ENCODE measurements at regions not wholly inside any gene's neighbourhood (a gene's known extent, or its start where the extent isn't known, plus 50 kb on each side); places are given as distances from the start of the nearest gene placed in this dataset.
"Not testable (repeated sequence)": the region's sequence is repeated elsewhere in the genome, so short reads cannot be mapped to it uniquely, and the experiment has no call there.

DNA sequence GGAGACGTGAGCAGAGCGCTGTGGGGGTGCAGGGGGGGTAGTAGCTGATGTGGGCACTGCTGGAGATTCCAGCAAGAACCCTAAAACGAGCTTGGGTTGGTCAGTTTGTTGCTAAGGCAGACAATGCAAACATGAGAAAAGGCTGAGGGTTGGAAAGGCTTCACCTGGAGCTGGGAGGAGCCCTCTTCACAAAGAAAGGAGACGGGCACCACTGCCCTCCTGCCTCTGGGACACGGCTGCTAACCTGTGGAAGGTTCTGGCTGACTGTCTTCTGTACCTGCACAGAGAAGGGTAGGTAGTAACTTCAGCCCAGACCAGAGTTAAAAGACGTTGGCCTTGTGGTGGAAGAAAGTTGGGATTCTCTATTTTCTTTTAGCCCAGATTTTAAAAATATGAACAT lies 108.7 kb downstream of the SUCLA2 start:
- DNase-seq, result no peak

DNA sequence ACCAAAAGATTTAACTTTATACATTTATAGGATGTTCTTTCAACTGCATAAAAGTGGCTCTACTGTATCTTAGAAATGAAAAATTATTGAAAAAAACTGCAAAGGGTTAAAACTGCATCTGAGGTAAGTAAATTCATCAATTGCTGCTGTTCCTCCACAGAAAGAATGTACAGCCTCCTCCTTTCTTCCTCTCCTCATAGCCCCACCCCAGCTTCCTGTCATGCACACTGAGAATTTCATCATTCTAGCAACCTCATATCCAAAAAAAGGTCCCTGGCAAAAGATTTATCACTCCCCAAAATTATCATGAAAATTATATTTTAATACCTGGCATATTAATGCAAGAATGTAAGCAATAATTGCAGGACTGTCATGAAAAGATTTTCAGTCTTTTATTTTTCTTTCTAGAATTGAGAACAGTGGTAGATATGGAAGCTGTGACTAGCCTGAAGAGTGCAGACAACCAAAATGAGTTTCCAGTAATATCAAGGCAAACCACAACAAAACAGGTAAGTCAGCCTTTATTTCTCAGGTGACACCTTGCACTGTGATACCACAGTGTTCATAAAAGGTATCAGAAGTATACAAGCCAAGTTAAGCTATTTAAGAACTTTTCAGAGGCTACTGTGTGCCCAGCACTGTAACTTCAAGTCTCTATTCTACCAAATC lies 110.8 kb downstream of the SUCLA2 start:
- DNase-seq, result no peak

DNA sequence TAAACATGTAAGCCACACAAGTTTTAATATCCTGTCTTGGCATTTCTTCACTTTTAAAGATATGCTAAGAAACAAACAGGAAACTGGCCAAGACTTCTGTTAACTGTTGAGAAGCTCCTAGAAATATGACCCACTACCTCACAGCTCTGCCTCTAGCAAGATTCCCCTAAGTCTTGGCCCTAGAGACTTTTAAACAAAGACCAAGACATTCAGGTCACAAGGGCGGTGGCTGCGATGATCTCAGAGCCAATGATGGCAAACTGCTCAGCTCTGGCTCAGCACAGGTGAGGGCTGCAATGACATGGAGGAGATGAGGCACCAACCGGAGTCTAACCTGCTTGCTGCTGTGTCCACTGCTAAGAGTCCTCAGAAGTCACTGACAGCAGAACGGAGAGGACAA lies 114.8 kb downstream of the SUCLA2 start:
- no peak for DNase-seq

DNA sequence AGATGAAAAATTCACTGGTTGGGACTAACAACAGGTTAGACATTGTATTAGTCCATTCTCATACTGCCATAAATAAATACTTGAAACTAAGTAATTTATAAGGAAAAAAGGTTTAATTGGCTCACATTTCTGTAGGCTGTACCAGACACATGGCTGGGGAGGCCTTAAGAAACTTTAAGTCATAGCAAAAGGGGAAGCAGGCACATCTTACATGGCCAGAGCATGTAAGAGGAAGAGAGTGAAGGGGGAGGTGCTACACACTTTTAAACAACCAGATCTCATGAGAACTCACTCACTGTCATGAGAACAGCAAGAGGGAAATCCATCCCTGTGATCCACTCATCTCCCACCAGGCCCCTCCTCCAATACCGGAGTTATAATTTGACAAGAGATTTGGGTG lies 125.9 kb downstream of the SUCLA2 start:
- no peak for DNase-seq

DNA sequence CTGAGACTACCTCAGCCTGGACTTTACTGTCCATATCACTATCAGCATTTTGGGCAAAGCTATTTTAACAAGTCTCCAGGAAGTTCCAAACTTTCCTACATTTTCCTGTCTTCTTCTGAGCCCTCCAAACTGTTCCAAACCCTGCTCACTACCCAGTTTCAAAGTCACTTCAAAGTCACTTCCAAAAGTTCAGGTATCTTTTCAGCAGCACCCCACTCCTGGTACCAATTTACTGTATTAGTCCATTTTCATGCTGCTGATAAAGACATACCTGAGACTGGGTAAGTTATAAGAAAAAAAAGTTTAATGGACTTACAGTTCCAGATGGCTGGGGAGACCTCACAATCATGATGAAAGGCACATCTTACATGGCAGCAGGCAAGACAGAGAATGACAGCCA lies 127.1 kb downstream of the SUCLA2 start:
- not testable (repeated sequence) for DNase-seq

DNA sequence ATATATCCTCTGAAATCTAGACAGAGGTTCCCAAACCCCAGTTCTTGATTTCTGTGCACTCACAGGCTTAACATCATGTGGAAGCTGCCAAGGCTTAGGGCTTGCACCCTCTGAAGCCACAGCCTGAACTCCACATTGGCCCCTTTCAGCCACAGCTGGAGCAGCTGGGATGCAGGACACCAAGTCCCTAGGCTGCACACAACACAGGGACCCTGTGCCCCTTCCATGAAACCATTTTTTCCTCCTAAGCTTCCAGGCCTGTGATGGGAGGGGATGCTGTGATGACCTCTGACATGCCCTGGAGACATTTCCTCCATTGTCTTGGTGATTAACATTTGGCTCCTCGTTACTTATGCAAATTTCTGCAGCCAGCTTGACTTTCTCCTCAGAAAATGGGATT lies 127.8 kb downstream of the SUCLA2 start:
- not testable (repeated sequence) for DNase-seq

DNA sequence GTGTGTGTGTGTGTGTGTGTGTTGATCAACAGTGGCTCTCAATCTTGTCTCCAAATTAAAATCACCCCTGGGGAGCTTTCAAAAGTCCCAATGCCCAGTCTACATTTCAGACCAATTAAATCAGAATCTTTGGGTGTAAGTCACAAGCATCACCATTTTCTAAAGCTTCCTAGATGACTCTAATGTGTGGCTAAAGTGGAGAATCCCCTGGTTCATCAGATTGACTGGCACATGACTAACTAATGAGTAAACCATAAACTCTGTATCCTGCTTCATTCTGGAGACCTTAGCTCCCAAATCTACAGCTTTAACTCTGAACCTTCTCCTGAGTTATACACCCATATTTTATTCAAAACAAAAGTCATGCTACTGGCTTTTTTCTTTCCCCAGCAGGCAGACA lies 131.3 kb downstream of the SUCLA2 start:
- no peak for DNase-seq

DNA sequence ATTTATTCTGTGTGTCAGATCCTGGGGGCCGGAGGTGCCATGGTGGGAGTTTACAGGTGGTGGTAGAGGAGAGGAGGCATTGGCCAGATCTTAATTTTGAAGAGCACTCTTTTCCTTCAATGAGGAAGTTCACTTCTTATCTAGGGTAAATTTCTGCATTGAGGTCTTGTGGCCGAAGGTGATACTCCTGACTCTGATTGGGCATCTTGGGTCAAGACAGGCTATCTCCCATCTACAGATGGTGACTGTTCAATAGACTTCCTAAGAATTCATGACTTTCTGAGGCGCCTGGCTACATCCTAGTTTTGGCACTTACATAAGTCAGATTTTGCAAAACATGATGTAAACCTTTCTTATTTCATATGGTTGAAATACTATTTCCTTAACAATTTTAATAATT lies 135.2 kb downstream of the SUCLA2 start:
- no peak for DNase-seq

DNA sequence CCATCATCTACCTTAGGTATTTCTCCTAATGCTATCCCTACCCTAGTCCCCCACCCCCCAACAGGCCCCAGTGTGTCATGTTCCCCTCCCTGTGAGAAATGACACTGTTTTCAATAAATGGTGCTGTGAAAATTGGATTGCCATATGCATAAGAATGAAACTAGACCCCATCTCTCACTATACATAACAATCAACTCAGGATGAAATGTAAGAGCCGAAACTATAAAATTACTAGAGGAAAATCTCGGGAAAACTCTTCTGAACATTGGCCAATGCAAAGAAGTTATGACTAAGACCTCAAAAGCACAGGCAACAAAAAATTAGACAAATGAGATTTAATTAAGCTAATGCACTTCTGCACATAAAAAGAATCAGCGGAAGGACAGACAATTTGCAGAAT lies 138.2 kb downstream of the SUCLA2 start:
- no peak for DNase-seq

DNA sequence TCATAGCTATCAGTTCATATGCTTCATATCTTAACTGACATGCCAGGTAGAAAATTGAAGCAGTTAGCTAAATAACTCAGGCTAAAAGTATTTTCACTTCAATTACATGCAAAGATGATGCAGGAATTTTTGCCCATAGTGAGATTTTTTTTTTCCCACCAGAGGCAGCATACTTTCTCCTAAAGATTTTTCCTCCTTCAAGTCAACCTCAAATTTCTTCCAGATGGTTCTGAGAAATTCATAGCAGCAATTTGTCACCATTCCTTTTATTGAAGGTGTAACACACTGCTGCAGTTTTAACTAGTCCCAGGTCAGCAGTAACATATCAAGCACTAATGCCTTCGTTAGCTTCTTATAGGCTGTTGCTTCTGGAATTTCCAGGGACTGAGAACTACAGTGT lies 141.9 kb downstream of the SUCLA2 start:
- no peak for DNase-seq

DNA sequence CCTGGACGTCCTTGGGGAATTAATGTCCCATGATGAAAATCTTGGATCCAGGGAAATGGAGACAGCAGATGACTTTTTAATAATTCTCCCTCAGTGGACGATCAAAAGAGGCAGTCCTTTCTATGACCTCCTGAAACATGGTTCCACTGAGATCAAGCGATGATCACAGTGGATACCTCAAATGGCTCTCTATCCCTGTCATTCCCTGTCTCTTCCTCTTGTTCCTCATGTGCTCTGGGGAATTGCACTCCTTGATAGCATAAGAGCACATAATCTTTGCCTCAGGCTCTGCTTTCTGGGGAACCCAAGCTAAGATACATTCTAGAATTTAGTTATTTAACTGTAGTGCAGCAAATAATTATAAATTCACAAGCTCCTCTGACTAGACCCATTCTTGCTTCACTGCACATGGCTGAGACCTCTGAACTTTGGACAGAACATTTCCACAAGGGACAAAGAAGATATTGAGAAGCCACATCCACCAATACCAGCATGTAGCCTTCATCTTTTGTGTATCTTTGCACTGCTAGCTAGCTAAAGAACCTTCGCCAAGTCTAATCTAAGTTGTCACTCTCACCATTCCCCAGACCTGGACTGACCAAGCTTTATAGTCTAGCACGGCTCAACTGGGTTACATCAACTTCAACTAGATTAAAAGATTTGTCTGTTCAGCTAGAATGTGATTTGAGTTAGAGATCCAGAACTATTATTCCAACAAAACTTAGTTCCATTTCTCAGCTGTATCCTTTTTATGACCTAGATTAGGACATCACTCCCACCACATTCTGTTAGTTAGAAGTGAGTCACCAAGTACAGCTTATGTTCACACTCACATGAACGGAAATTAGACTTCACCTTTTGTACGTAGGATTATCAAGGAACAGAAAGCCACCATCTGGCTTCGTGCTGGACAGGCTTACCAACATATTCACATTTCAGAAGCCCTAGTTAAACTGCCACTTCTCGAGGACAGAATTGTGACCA lies 142.7 kb downstream of the SUCLA2 start:
- no peak for DNase-seq

DNA sequence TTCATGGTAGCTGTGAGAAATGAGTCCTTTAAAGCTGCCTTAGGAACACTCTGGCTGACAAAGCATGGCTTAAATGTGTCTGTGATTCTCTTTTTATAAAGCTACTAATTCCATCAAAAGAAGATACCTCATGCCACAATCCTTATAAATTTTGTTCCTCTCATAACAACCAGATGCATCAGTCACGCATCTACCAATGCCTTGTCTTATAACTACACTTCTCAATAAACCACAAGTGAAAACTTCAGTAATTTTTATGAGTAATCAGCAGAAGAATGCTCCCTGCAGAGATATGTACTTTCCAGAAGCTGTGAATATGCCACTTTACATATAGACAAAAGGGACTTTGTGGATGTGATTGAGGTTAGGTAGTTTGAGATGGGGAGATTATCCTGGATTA lies 147.8 kb downstream of the SUCLA2 start:
- no peak for DNase-seq

DNA sequence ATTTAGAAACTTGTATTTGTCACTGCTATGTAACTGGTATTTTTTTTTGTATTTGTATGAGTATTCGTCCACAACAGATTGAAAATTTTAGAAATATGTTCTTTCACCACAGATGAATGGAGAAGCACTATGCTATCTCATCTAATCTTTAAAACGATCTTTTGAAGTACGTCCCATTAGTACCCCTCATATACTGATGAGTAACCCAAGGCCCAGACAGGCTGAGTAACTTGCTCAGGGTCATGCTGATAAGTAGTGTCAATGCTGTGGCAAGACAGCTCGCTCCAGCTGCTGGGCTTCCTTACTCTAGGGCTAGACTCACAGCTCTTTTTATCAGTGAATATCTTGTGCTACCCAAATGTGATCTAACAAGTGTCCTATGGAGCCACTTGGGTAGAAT lies 154.2 kb downstream of the SUCLA2 start:
- DNase-seq, result no peak

DNA sequence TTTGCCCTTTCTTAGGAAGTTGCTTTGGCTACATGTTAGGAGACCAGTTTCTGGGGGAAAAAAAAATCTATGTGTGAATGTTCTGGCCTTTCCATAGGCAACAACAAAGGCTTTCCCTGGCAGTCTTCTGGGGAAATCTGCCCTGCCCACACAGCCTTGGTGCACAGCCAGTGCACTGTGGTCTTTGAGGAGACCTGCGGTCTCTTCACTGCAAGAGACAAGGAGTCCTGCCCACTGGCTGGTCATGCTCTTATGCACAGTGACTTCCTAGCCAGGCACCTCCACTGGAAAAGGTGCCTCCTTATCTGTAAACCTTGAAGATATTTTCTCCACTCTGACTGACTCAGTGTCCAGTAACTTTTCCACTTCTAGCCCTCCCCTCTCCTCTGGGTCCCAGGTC lies 155.1 kb downstream of the SUCLA2 start:
- no peak for DNase-seq

DNA sequence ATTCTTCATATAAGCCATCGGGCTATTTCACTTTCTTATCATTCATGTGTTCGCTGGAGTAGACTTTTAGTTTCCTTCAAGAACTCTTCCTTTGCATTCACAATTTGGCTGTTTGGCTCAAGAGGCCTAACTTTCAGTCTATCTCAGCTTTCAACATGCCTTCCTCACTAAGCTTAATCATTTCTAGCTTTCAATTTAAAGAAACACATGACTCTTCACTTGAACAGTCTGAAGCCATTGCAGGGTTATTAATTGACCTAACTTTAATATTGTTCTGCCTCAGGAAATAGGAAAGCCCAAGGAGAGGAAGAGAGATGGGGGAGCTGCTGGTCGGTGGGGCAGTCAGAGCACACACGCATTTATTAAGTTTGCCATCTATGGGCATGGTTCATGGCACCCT lies 158.1 kb downstream of the SUCLA2 start:
- DNase-seq, result no peak

DNA sequence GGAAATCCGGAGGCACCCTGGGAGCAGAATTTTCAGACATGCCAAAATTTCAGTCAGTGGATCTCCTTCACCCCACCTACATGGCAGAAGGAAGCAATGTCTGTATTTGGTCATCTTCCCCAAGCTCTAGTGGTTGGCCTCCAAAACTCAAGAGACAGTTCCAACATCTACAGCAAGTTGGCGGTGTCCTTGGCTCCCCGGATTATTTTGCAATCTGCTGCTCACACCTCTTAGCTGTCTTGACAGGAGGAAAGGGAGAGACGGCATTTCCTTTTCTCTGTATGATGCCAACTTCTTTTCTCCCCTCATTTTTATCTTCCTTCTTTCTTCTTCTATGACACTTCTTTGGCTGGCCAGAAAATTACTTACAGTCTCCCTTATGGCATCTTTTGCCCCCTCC lies 159.9 kb downstream of the SUCLA2 start:
- DNase-seq, result no peak

DNA sequence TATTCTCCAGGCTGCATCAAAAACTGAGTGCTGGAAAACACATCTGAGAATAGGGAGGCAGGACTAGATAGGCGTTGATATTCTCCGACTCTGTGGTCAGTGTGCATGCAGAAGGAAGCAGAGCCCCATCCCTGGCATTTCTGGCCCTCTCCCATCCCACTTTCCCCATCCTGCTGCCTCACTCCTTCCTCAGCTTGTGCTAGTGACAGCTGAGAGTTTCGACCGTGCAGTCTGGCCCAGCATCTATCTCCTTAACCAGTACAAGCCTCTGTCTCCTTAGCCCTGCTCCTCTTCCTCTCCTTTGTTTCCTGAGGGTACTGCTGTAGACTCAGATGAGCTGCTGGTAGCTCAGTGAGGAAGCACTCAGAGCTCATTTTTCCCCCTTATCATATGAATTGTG lies 163.2 kb downstream of the SUCLA2 start:
- DNase-seq, result no peak

DNA sequence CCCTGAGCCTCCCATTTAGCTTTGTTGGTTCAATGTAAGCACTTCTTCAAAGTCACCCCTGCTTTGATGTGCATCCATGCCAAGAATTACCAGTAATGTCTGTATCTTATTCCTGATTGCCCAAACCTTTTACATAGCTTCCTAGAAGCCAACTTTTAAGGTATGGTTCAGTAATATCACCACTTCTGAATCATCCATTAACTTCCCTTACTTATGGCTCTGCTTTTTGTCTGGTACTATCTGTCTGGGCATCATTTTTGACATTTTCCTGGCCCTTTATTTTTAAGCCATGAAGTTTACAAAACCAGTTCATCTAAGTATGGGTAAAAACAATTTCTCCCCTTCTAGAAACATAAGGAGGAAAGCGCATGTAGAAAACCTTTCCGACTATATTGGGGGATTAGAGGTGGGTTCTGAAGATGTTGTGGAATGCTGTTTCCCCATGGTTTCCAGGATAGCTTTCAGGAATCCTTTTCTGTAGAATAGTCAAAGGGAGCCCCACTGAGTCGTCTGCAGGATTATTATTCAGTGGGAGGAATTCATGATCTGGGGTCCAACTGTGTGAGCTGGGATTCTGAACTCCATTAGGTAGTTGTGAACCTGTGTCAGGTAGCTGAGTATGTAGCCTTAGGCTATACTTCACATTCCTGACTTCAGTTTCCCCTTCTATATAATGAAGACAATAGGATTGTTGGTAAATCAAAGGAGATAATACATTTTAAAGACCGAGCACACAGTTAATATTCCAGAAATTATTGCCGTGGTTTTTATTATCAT lies 163.8 kb downstream of the SUCLA2 start:
- DNase-seq, result no peak

DNA sequence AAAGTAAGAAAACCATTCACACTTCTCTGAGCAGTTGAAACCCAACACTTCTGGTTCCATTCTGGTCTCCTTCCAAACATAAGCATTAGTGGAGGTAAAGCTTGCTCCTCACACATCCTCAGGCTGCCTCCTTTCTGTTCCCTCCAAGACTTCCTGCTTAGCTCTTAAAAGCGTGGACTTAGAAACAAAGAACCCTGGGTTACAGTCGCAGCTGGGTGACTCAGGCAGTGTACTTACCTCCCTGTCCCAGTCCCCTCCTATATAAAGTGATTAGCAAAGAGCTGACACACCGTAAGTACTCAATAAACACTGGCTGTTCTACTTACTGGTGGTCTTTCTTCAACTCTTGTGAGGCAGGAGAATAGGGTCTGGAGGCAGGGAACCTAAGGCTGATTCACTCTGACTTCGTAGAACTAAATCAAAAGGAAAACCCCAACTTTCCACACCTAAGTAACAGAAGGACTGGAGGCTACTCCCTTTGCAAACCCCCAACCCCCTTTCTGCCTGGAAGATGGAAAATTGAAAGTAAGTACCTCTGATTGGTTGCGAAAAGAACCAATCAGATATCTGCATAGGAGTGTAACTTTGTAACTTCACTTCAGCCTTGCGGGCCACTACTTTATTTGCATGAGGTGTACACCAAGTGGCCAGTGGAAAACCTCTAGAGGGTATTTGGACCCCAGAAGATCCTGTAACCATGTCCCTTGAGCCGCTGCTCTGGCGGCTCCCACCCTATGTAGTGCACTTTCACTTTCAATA lies 165.4 kb downstream of the SUCLA2 start:
- DNase-seq, result no peak

DNA sequence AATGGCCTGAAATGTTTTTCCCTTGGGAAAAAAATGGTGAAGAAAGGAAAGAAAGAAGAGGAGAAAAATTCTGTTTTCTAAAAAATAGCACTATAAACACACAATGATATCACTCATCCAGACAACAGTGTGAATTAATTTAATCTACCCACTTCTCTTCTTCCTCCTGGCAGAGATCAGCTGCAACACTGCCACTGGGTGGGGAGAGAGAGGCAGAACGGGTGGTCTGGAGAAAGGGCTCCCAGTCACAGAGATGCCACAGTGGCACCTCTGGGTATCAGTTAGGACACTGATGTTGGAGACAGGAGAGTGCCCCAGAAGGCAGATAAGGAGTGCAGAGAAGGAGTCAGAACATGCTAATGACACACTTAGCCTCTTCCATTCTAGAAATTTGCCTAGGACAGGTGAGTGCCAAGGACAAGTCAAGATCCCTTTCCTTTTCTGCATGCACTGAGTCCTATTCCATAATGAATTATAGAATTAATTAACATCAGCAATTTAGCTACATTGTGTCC lies 168.6 kb downstream of the SUCLA2 start:
- DNase-seq, result no peak

DNA sequence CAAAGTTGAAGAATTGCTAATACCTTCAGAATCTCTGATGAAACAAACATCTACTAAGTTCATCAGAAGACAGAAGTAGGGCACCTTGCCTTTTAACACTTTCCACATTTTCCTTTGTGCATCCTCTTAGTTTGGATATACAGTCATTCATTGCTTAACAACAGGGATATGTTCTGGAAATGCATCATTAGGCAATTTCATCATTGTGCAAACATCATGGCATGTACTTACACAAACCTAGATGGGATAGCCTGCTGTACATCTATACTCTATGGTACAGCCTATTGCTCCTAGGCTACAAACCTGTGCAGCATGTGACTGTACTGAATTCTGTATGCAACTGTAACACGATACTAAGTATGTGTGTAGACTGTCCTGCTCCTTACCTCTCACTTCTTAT lies 169.8 kb downstream of the SUCLA2 start:
- DNase-seq, result no peak

DNA sequence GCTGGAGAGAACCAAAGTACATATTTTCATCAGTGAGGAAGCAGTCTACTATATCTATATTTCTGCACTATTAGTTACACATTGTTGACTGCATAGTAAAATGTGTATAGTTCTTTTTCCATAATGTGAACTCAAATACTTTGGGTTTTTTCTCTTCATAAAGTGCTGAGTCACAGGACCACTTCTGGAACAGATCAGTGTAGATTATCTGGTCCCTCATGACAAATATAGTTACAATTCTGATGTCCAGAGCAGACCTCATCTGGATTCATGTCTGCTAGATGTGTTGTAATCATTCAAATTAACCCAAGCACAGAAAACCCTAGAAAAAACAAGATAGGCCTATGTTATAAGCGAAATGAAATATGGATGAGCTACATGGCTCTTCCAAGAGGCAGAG lies 171.4 kb downstream of the SUCLA2 start:
- DNase-seq, result no peak

DNA sequence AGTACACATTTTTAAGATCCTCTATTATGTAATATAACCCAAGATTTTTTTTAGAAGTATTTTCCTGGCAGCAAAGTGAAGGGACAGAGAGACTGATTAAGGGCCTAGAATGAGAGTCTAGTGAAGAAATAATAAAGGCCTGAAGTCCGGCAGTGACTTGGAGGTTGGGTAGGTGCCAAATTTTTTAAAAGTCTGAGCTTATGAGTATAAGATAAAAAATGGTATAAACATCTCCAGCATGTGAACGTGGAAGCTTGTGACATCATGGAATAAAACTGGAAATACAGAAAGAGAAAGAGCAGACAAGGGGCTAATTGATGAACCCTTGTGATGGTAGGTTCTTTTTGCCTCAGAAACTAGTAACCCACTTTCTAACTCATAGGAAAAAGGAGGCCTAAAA lies 174.6 kb downstream of the SUCLA2 start:
- no peak for DNase-seq
